Erythroblast (primary cell): ENCODE measurements at regions not wholly inside any gene's neighbourhood (a gene's known extent, or its start where the extent isn't known, plus 50 kb on each side); places are given as distances from the start of the nearest gene placed in this dataset.

Source experiments
- DNase-seq, 2 experiments: peaks; one replicate each; lab custom pipeline; 2025; lab: John Stamatoyannopoulos, UW
- GATA1 ChIP-seq: IDR thresholded peaks from 2 replicates; pipeline ENCODE4 v1.6.1; 2011; ENCODE audit warnings: low read depth, mild to moderate bottlenecking, control low read depth, low read length, moderate library complexity
- POLR2A ChIP-seq: IDR thresholded peaks from 2 replicates; pipeline ENCODE4 v1.6.1; 2011; ENCODE audit warnings: mild to moderate bottlenecking, low read length

- TF ChIP-seq POLR2A: no peak
- TF ChIP-seq GATA1: no peak
- no peak for DNase-seq
Measured at GRCh38 chr9:19732441-19732951, 56.3 kb downstream of the SLC24A2 start.

- DNase-seq: no peak
- TF ChIP-seq POLR2A: no peak
Measured at GRCh38 chr9:19728101-19728500, 60.7 kb downstream of the SLC24A2 start.

GRCh38 chr9:19725970-19726369, 62.9 kb downstream of the SLC24A2 start:
- TF ChIP-seq POLR2A (no peak), GATA1 (no peak)
- DNase-seq: no peak

- DNase-seq: peak; percentile 4 to 14
- TF ChIP-seq POLR2A: no peak
- no peak for TF ChIP-seq GATA1
Measured at GRCh38 chr9:19720377-19720776, 68.5 kb downstream of the SLC24A2 start.

GRCh38 chr9:19703702-19704101, 85.1 kb downstream of the SLC24A2 start:
- TF ChIP-seq GATA1: no peak
- no peak for TF ChIP-seq POLR2A
- DNase-seq: no peak

GRCh38 chr9:19701991-19702390, 86.8 kb downstream of the SLC24A2 start:
- no peak for TF ChIP-seq POLR2A
- no peak for DNase-seq

- DNase-seq: no peak
- TF ChIP-seq GATA1 (no peak), POLR2A (no peak)
Measured at GRCh38 chr9:19701274-19701673, 87.6 kb downstream of the SLC24A2 start.

GRCh38 chr9:19700699-19701098, 88.1 kb downstream of the SLC24A2 start:
- DNase-seq: no peak
- TF ChIP-seq POLR2A (no peak), GATA1 (no peak)

GRCh38 chr9:19699756-19700155, 89.1 kb downstream of the SLC24A2 start:
- TF ChIP-seq GATA1: no peak
- TF ChIP-seq POLR2A: no peak
- no peak for DNase-seq

GRCh38 chr9:19698960-19699359, 89.9 kb downstream of the SLC24A2 start:
- TF ChIP-seq GATA1: no peak
- TF ChIP-seq POLR2A: no peak
- no peak for DNase-seq

GRCh38 chr9:19694601-19695000, 94.2 kb downstream of the SLC24A2 start:
- no peak for TF ChIP-seq POLR2A
- TF ChIP-seq GATA1: no peak
- no peak for DNase-seq

GRCh38 chr9:19690128-19690527, 98.7 kb downstream of the SLC24A2 start:
- no peak for DNase-seq
- TF ChIP-seq POLR2A (no peak), GATA1 (no peak)

- DNase-seq: peak; percentile 6 to 33
- TF ChIP-seq GATA1 (no peak), POLR2A (no peak)
Measured at GRCh38 chr9:19689328-19690101, 99.3 kb downstream of the SLC24A2 start.

GRCh38 chr9:19683715-19684114, 105.1 kb downstream of the SLC24A2 start:
- no peak for TF ChIP-seq POLR2A
- no peak for DNase-seq

- no peak for DNase-seq
- TF ChIP-seq GATA1 (no peak), POLR2A (no peak)
Measured at GRCh38 chr9:19682397-19682796, 106.4 kb downstream of the SLC24A2 start.
